GM23338 (cell line): ENCODE measurements at regions not wholly inside any gene's neighbourhood (a gene's known extent, or its start where the extent isn't known, plus 50 kb on each side); places are given as distances from the start of the nearest gene placed in this dataset.

Experiments
- CREB1 ChIP-seq: fragments of 250-450 bp; sonication (Bioruptor Pico); IDR thresholded peaks from 2 replicates; pipeline ENCODE4 v1.5.0; 2020; ENCODE audit warnings: low read depth, mild to moderate bottlenecking, moderate library complexity
- EZH2 ChIP-seq: fragments of 200-600 bp; sonication (generic); IDR thresholded peaks from one replicate; pipeline ENCODE4 v1.8.0; 2017; ENCODE audit warnings: antibody characterized with exemption, mild to moderate bottlenecking, low read depth; ENCODE audit not compliant: unreplicated experiment
- EZH2phosphoT487 ChIP-seq: fragments of 200-600 bp; sonication (generic); IDR thresholded peaks from one replicate; pipeline ENCODE4 v1.8.1; 2018; ENCODE audit warnings: antibody characterized with exemption; ENCODE audit not compliant: unreplicated experiment
- JUNB ChIP-seq: IDR thresholded peaks from one replicate; pipeline ENCODE4 v1.6.1; 2016; ENCODE audit warnings: antibody characterized with exemption; ENCODE audit not compliant: unreplicated experiment
- NANOG ChIP-seq: IDR thresholded peaks from 2 replicates; pipeline ENCODE4 v1.6.1; 2016; ENCODE audit warnings: antibody characterized with exemption, borderline replicate concordance
- POLR2AphosphoS5 ChIP-seq: IDR thresholded peaks from 2 replicates; pipeline ENCODE4 v1.6.1; 2016; ENCODE audit warnings: antibody characterized with exemption, low read depth
- ZNF331 ChIP-seq: fragments of 250-450 bp; sonication (Bioruptor Pico); IDR thresholded peaks from 2 replicates; pipeline ENCODE4 v1.5.0; 2020; ENCODE audit warnings: low read depth, mild to moderate bottlenecking, moderate library complexity
- TF ChIP-seq, protein P1 (sequence below), 2 experiments: fragments of 200-600 bp in 1 of 2; sonication (generic) in 1 of 2; conservative IDR thresholded peaks; 2 replicates each; pipeline versions ENCODE4 v1.5.1 to v1.6.1; 2016 to 2017; ENCODE audit warnings: antibody characterized with exemption in 2 of 2, low read depth in 2 of 2, mild to moderate bottlenecking in 2 of 2, moderate library complexity in 1 of 2
- TF ChIP-seq, protein P2 (sequence below): IDR thresholded peaks from 2 replicates; pipeline ENCODE4 v1.6.1; 2016; ENCODE audit warnings: antibody characterized with exemption
- TF ChIP-seq, protein P3 (sequence below): IDR thresholded peaks from one replicate; pipeline ENCODE4 v1.6.1; 2018; ENCODE audit warnings: antibody characterized with exemption; ENCODE audit not compliant: unreplicated experiment
- TF ChIP-seq, protein P4 (sequence below): fragments of 250-450 bp; sonication (Bioruptor Pico); IDR thresholded peaks from 2 replicates; pipeline ENCODE4 v1.5.0; 2020; ENCODE audit warnings: mild to moderate bottlenecking, moderate library complexity

DNA sequence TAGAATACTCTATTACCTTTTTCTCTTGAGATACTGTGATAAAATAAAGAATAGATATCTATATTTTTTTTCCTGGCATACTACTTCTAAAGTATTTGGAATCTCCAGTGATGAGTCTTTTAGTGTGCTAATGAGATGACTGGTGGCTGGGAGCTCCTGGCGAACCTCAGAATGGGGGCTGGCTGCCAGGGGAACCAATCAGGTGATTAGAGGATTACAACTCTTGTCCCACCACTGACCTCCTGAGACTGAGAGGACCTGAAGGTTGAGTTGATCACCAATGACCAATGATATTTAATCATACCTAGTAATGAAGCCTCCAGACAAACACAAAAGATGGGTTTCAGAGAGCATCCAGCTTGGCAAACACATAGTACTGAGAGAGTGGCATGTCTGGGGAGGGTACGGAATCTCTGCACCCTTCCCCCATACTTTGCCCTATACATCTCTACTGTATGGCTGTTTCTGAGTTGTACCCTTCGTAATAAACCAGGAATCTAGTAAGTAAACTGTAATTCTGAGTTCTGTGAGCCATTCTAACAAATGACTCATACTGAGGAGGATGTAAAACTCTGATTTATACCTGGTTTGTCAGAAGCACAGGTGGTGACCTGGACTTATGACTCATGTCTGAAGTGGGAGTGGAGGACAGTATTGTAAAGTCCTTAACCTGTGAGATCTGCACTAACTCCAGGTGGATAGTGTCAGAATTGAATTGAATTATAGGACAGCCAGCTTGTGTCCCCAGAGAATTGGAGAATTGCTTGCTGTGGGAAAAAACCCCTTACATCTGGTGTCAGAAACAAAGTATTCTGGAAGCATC, 325.3 kb upstream of the LRRC4C start:
- TF ChIP-seq EZH2: no peak
- TF ChIP-seq, protein P1, sequence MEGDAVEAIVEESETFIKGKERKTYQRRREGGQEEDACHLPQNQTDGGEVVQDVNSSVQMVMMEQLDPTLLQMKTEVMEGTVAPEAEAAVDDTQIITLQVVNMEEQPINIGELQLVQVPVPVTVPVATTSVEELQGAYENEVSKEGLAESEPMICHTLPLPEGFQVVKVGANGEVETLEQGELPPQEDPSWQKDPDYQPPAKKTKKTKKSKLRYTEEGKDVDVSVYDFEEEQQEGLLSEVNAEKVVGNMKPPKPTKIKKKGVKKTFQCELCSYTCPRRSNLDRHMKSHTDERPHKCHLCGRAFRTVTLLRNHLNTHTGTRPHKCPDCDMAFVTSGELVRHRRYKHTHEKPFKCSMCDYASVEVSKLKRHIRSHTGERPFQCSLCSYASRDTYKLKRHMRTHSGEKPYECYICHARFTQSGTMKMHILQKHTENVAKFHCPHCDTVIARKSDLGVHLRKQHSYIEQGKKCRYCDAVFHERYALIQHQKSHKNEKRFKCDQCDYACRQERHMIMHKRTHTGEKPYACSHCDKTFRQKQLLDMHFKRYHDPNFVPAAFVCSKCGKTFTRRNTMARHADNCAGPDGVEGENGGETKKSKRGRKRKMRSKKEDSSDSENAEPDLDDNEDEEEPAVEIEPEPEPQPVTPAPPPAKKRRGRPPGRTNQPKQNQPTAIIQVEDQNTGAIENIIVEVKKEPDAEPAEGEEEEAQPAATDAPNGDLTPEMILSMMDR (conservative IDR thresholded peaks at IDR 0.05; ENCODE audit: low read depth in 2 of 2): no peak
- TF ChIP-seq, protein P2, sequence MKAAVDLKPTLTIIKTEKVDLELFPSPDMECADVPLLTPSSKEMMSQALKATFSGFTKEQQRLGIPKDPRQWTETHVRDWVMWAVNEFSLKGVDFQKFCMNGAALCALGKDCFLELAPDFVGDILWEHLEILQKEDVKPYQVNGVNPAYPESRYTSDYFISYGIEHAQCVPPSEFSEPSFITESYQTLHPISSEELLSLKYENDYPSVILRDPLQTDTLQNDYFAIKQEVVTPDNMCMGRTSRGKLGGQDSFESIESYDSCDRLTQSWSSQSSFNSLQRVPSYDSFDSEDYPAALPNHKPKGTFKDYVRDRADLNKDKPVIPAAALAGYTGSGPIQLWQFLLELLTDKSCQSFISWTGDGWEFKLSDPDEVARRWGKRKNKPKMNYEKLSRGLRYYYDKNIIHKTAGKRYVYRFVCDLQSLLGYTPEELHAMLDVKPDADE: no peak
- TF ChIP-seq, protein P3, sequence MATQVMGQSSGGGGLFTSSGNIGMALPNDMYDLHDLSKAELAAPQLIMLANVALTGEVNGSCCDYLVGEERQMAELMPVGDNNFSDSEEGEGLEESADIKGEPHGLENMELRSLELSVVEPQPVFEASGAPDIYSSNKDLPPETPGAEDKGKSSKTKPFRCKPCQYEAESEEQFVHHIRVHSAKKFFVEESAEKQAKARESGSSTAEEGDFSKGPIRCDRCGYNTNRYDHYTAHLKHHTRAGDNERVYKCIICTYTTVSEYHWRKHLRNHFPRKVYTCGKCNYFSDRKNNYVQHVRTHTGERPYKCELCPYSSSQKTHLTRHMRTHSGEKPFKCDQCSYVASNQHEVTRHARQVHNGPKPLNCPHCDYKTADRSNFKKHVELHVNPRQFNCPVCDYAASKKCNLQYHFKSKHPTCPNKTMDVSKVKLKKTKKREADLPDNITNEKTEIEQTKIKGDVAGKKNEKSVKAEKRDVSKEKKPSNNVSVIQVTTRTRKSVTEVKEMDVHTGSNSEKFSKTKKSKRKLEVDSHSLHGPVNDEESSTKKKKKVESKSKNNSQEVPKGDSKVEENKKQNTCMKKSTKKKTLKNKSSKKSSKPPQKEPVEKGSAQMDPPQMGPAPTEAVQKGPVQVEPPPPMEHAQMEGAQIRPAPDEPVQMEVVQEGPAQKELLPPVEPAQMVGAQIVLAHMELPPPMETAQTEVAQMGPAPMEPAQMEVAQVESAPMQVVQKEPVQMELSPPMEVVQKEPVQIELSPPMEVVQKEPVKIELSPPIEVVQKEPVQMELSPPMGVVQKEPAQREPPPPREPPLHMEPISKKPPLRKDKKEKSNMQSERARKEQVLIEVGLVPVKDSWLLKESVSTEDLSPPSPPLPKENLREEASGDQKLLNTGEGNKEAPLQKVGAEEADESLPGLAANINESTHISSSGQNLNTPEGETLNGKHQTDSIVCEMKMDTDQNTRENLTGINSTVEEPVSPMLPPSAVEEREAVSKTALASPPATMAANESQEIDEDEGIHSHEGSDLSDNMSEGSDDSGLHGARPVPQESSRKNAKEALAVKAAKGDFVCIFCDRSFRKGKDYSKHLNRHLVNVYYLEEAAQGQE: no peak
- TF ChIP-seq POLR2AphosphoS5: no peak
- no peak for TF ChIP-seq JUNB
- no peak for TF ChIP-seq NANOG
- TF ChIP-seq CREB1: no peak
- TF ChIP-seq, protein P4, sequence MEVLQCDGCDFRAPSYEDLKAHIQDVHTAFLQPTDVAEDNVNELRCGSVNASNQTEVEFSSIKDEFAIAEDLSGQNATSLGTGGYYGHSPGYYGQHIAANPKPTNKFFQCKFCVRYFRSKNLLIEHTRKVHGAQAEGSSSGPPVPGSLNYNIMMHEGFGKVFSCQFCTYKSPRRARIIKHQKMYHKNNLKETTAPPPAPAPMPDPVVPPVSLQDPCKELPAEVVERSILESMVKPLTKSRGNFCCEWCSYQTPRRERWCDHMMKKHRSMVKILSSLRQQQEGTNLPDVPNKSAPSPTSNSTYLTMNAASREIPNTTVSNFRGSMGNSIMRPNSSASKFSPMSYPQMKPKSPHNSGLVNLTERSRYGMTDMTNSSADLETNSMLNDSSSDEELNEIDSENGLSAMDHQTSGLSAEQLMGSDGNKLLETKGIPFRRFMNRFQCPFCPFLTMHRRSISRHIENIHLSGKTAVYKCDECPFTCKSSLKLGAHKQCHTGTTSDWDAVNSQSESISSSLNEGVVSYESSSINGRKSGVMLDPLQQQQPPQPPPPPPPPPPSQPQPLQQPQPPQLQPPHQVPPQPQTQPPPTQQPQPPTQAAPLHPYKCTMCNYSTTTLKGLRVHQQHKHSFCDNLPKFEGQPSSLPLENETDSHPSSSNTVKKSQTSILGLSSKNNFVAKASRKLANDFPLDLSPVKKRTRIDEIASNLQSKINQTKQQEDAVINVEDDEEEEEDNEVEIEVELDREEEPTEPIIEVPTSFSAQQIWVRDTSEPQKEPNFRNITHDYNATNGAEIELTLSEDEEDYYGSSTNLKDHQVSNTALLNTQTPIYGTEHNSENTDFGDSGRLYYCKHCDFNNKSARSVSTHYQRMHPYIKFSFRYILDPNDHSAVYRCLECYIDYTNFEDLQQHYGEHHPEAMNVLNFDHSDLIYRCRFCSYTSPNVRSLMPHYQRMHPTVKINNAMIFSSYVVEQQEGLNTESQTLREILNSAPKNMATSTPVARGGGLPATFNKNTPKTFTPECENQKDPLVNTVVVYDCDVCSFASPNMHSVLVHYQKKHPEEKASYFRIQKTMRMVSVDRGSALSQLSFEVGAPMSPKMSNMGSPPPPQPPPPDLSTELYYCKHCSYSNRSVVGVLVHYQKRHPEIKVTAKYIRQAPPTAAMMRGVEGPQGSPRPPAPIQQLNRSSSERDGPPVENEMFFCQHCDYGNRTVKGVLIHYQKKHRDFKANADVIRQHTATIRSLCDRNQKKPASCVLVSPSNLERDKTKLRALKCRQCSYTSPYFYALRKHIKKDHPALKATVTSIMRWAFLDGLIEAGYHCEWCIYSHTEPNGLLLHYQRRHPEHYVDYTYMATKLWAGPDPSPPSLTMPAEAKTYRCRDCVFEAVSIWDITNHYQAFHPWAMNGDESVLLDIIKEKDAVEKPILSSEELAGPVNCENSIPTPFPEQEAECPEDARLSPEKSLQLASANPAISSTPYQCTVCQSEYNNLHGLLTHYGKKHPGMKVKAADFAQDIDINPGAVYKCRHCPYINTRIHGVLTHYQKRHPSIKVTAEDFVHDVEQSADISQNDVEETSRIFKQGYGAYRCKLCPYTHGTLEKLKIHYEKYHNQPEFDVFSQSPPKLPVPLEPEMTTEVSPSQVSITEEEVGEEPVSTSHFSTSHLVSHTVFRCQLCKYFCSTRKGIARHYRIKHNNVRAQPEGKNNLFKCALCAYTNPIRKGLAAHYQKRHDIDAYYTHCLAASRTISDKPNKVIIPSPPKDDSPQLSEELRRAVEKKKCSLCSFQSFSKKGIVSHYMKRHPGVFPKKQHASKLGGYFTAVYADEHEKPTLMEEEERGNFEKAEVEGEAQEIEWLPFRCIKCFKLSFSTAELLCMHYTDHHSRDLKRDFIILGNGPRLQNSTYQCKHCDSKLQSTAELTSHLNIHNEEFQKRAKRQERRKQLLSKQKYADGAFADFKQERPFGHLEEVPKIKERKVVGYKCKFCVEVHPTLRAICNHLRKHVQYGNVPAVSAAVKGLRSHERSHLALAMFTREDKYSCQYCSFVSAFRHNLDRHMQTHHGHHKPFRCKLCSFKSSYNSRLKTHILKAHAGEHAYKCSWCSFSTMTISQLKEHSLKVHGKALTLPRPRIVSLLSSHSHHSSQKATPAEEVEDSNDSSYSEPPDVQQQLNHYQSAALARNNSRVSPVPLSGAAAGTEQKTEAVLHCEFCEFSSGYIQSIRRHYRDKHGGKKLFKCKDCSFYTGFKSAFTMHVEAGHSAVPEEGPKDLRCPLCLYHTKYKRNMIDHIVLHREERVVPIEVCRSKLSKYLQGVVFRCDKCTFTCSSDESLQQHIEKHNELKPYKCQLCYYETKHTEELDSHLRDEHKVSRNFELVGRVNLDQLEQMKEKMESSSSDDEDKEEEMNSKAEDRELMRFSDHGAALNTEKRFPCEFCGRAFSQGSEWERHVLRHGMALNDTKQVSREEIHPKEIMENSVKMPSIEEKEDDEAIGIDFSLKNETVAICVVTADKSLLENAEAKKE (CRISPR knock-in tag): no peak
- no peak for TF ChIP-seq EZH2phosphoT487
- TF ChIP-seq ZNF331 (CRISPR knock-in tag): no peak
